GM21717 (cell line): ENCODE measurements at regions not wholly inside any gene's neighbourhood (a gene's known extent, or its start where the extent isn't known, plus 50 kb on each side); places are given as distances from the start of the nearest gene placed in this dataset.

ENCODE experiments used
- ATAC-seq: cut with Tn5 transposase; IDR thresholded peaks from one replicate; pipeline ENCODE4 v1.9.1; 2021; ENCODE audit warnings: mild to moderate bottlenecking, moderate library complexity; ENCODE audit not compliant: unreplicated experiment

DNA sequence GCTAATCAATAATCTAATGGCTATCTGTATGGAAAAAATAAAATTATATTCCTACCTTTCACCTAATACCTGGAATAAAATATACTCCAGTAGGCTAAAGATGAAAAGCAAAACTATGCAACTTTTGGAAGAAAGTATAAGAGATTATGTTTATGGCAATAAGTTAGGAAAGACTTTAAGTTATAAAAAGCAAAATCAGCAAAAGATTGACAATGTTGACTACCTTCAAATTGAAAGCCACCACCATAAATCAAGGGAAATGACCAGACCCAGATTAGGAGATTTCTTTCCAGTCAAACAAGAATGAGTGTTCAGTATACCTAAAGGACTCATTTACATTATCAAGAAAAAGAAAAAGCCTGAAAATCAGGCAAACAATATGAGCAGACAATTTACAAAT, 159.1 kb upstream of the ZBED5 start:
- ATAC-seq: no peak

DNA sequence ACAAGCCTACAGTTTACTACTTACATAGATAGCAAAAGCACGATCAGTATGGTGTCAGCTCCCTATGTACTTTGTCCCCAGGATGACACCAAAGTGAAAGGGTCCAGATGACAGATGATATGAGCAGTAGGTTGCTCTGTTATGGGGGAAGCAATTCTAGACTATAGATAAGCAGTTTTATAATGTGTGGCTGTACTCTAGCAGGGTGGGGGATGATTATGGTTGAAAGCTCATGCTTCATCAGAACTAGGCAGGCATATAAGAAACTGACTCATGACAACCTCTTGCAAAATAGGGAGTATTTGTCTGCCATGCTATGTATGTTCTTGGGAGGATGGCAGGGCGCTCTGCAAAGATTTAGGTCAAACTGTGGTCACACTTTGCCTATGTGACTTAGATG, 158.2 kb upstream of the ZBED5 start:
- ATAC-seq: no peak

DNA sequence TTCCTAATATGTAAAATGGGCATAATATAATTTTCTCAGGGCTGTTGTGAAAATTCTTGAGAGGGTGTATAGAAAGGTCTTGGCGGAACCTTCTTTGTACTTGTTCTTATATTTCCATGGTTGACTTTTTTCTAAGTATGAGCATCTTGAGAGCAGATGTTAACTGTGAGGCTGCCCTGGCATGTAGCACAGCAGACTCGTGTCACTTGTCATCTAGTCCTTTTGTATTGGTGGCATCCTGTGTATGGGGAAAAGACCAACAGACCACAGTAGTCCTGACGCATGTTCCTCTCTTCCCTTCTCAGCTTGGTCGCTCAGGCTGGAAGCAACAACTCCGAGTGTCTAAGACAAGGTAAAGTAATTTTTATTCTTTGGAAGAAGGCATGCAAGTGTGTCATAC, 153.8 kb upstream of the ZBED5 start:
- no peak for ATAC-seq

DNA sequence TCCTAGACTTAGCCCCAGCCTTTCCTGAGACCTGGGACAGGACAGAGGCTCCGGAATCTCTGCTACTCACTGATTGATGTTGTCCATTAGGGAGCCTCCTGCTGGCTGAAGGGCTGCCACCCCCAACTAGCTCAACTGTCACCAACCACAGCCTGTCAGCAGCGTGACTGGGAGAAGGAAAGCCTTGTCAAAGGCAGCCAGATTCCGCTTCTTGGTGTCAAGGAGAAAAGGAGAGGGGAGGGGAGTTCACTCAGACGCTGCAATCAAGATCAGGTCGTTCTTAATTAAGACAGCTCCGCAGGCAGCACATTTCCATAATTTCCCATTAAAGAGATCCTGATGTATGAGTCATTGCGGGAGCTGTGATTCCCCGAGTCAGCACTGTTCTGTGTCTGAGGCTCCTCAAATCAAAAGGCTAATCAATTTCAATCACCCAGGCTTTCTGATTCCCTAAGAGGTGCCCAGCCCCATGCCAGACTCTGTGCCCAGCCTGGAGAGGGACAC, 152.8 kb upstream of the ZBED5 start:
- ATAC-seq: no peak

DNA sequence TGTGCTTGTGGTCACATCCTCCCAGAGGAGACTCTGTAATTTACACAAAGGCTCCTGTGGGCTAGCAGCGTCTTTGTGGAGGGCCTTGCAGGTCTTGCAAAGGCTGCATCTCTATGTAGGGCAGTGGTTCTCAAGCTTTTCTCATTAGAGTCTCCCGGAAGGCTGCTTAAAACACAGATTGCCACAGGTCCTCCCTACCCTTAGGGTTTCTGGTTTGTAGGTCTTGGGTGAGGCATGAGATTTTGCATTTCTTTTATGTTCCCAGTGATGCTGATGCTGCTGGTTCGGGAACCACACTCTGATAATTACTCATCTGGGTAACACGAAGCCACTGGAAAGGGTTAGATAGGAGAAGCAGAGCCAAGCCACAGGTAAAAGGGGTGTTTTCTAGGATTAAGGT, 151.3 kb upstream of the ZBED5 start:
- ATAC-seq: no peak

DNA sequence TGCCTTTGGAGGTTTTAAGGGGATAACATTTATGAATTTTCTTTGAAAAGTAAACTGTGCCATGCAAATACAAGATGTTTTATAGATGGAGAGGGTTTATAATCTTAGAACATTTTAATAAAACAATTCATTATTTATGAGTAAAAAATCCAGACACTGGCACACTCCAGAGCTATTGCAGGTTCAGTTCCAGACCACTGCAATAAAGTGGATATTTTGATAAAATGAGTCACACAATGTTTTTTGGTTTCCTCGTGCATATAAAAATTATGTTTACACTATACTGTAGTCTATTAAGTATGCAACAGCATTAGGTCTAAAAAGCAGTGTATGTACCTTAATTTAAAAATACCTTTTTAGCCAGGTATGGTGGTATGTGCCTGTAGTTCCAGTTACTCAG, 146.2 kb upstream of the ZBED5 start:
- no peak for ATAC-seq

DNA sequence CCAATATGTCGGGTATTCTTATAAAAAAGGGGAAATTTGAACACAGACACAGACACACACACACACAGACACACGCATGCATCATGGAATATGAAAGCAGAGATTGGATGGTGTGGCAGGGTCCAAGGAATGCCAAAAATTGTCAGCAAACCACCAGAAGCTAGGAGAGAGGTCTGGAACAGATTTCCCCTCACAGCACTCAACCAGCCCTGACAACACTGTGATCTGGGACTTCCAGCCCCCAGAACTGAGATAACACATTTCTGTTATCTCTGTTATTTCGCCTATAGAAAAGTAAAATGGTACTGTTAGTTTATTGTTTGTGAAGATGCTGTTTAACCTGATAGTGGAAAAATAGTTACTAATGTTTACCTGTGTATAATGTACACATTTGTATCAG, 145.4 kb upstream of the ZBED5 start:
- no peak for ATAC-seq

DNA sequence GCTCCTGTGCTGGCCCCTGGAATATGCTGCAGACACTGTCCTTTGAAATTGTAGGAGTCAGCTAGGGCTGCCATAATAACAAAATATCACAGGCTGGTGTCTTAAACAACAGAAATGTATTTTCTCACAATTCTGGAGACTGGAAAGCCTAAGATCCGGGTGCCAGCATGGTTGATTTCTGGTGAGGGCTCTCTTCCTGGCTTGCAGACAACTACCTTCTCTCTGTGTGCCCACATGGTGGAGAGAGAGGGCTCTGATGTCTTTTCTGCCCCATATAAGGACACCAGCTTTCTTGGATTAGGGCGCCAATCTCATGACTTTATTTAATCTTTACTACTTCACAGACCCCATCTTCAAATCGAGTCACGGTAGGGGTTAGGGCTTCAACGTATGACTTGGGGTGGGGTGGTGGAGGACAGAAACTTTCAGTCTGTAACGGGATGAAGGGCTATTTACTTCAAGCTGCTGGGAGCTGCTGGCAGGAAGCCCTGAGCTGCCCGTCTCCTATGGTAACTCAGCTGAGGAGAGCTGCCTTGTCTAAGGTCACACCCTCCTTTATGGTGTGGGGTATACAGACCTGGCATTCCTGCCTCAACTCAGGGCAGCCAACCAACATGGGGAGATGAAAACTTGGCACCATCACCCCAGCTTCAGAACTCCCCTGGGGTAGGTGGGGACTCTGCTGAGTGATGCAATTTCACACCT, 142.9 kb upstream of the ZBED5 start:
- no peak for ATAC-seq

DNA sequence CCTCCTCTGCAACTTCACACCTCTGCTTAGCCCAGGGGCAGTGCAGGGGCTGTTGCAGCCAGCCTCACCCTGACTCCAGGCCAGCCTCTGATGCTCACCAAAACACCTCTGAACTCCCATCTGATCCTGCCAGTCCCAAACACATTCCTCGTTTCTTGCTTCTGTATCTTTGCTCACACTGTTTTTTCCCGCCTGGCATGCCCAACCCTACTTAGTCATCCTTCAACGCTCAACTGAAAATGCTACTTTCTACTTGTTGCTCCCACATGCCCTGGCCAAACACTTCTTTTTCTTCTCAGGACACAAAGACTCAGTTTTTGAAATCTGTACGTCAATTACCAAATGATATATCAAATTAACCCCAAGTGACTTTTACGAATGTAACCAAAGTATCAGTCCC, 140.8 kb upstream of the ZBED5 start:
- no peak for ATAC-seq

DNA sequence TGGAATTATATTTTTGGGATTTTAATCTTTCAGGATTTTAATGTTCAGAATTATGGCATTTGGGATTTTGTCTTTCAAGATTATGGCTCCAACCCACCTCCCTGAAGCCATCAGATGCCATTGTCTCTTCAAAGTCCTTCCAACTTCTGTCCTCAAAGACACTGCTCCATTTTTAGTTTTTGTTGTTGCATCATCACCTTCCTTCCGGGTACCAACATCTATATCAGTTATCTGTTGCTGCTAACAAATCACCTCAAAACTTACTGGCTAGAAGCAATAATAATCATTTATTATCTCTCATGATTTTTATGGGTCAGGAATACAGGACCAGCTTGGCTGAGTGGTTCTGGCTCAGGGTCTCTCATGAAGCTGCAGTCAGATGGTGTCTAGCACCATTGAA, 138.8 kb upstream of the ZBED5 start:
- ATAC-seq: no peak

DNA sequence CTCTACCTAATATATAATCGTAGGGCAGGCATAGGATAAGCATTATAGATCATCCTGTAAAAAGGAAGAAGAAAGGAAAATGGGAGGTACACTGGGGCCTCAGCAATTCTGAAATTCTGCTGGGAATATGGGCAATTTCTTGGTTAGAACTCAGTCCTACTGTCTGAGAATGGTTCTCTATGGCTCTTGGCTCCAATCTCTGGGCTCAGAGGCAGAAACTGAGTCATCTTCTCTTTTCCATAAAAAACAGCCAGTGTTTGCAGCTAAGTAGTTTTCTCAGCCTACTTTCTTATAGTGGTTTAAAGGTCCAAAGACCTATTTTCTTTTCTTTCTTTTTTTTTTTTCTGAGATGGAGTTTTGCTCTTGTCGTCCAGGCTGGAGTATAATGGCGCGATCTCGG, 135.8 kb upstream of the ZBED5 start:
- no peak for ATAC-seq

DNA sequence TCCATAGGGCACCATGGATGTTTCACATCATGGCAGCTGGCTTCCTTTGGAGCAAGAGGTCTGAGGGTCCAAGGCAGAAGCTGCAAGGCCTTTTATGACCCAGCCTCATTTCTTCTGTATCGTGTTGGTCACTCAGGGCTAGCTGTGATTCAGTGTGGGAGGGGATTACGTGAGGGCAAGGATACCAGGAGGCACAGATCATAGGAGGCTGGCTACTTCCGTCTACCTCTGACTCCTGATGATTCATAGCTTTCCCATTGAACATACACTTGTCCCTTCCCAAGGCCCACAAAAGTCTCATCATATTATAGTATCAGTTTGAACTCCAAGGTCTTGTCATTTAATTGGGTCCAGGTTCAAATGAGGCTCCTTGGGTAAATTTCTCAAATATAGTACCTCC, 135.3 kb upstream of the ZBED5 start:
- no peak for ATAC-seq

DNA sequence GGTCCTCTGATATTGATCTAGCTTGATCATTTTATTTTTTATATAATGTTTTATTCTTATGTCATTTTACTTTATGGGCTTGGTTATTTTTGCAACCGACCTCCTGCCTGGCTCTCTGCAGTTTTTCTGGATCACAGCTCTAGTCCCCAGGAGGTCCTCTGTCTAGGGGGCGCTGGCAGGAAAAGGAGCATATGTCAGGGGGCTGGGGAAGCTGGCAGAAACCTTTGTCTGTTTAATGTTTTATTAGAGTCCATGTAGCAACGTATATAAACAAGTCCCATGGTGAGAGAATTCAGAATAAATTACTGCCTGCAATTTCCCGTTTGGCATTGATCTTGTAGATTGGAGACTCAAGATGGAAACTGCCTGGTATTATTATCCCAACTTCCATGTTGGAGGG, 133.5 kb upstream of the ZBED5 start:
- ATAC-seq: no peak

DNA sequence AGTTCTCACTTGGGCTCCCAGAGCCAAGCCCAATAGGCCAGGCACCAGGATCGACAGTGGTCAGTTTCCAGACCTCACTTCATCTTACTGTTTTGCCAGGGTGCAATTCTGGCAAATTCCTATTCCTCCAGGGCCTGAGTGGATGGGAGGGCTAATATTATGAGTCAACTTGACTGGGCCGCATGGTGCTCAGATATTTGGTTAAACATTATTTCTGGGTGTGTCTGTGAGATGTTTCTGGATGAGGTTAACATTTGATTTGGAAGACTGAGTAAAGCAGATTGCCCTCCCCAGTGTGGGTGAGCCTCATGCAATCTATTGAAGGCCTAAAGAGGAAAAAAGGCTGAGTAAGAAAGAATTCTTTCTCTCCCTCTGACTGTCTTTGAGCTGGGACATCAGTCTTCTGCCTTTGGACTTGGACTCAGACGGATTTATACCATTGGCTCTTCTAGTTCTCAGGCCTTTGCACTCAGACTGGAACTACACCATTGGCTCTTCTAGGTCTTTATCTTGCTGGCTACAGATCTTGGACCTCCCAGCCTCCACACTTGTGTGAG, 132.9 kb upstream of the ZBED5 start:
- ATAC-seq: no peak

DNA sequence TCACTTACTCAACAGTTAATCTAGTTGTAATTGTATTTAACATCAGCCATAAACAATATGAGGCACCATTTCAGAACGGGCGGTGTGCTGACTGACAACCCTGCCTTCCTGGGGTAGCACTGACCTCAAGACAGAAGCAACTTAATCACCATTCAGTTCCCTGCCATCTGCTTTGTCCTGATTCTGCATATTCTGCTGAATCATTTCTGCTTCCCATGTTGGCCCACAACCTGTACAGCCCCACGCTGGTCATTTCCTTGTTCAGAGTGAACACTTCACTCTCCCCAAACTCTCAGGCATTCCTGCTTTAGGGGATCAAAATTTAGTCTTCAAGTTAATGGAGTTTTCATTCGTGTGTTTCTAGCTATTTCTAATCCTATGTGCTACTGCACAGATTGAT, 132.3 kb upstream of the ZBED5 start:
- ATAC-seq: no peak

DNA sequence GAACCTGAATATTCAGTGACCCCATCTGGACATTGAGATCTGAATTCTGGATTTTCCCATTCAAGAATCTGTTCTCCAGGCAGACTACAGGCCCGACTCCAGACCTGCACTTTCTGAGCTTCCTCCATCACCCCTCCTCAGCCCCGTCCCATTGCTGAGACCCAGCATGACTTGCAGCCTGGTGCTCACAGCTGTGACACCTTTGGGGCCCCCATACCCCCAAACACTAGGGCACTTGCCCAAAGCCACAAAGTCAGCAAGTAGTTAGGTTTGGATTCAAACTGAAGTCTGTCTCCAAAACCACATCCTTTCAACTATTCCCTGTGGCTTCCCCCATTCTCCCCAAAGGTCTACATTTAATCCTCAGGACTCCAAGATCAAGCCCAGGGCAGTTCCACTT, 128.2 kb upstream of the ZBED5 start:
- no peak for ATAC-seq

DNA sequence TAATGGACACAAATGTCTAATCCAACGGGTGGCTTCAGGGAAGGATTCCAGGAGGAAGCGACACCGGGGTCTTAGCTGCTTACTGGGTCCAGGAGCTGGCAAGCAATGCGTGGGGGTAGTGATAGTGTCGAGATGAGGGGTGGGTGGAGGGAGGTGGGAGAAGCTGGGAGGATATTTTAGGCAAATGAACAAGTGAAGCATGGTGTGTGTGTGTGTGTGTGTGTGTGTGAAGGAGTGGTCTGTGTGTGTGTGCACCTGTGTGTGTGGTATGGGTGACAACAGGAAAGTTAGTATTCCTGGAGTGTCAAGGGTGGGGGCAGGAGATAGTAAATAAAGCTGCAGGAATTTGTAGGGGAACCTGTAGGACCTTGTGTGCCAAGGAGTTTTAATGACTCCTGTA, 126.9 kb upstream of the ZBED5 start:
- no peak for ATAC-seq

DNA sequence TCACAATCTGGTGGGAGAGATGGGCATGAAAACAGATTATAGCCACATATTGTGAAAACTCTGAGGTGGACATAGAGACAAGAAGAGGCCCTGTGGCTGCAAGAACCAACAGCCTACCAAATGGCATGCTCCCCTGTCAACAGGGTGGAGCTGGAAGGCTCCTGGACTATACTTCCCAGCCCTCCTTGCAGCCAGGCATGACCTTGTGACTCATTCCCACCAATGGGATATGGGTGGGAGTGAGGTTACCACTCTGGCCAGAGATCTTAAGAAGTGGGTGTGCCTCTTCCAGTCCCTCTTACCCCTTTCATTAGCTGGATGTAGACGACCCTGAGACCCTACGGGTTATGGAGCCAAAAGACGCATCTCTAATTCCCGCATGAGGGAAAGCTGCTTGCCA, 126.4 kb upstream of the ZBED5 start:
- no peak for ATAC-seq

DNA sequence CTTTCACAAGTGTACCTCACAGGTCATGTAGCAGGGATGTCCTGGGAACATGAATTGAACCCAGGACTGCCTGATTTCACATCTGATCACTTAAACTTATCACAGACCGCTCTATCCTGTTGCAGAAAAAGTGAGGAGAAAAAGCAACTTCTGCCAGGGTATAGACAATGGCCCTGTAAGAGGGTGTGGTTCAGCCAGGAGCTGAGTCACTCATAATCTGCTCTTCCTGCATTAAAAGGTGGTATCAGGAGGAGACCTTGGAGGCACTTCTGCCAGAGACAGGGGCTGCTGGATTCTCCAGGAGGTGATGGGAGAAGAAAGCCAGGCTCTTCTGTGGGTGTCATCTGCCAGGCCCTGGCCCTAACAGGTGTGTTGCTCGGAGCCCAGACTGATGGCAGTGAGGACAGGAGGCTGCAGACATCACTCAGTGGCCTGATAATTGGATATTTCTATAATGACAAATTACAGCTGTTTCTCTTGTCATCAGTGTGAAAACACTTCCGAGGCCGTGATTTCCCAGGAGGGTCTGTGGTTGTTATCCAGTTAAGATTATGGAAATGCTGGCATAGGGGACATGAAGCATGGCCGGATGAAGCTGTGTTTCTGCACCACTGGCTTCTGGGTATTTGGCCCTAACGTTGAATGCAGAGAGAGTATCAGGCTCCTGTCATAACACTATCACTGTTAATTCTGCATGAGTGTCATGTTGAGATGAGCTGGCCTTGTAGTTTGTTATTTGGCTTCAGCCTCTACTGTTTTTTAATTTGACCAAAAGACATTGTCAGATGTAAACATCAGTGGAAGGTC, 125.1 kb upstream of the ZBED5 start:
- ATAC-seq: no peak

DNA sequence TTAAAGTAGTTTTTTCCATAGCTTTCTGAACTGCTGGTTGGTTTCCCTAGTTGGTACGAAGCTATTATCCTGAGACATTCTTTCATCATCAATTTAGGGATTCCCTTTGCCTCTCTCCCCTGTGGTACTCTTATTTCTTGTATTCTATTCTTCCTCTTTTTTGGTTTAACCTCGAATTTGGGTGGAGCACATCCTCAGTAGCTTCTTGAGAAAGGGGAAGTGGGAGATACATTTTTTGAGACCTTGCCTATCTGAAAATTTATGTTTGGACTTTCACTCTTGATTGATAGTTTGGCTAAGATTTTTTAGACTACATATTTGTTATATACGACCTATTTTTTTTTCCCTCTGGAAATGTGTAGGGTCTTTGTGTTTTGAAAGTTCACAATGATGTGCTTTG, 121.7 kb upstream of the ZBED5 start:
- ATAC-seq: no peak

DNA sequence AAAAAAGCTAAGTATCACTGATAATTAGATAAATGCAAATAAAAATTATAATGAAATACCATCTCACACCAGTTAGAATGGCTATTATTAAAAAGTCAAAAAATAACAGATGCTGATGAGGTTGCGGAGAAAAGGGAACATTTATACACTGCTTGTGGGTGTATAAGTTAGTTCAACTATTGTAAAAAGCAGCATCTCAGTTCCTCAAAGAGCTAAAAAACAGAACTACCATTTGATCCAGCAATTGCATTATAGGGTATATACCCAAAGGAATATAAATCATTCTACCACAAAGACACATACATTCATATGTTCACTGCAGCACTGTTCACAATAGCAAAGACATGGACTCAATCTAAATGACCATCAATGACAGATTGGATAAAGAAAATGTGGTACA, 120.3 kb upstream of the ZBED5 start:
- ATAC-seq: no peak

DNA sequence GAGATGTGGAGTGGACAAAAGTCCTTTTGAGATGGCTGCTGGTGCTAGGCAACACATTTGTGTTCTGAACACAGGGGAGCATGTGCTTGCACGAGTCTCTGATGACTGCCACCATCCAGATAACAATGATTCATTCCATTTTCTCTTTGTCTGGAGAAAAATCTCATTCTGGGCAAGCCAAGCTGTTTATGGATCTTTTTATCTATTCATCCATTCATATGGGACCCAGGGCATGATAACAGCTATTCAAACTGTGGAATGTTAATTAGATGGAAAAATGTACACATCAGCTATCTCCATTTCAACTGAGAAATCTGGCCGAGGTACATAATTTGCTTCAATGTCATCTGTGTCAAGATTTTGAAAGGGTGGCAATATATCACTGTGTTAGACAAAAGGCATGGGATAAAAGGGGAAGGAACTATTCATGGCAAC, 117.5 kb upstream of the ZBED5 start:
- ATAC-seq: no peak
